GM18861 (cell line): ENCODE measurements at regions not wholly inside any gene's neighbourhood (a gene's known extent, or its start where the extent isn't known, plus 50 kb on each side); places are given as distances from the start of the nearest gene placed in this dataset.

Experiments
- ATAC-seq: cut with Tn5 transposase; IDR thresholded peaks from one replicate; pipeline ENCODE4 v1.9.1; 2021; ENCODE audit not compliant: unreplicated experiment

- no peak for ATAC-seq
These were observed 652.5 kb downstream of the SLITRK1 start for GRCh38 chr13:83229574-83230305.

- ATAC-seq, result no peak
These were observed 658.7 kb downstream of the SLITRK1 start for GRCh38 chr13:83223546-83223945.

GRCh38 chr13:83221813-83222241, 660.4 kb downstream of the SLITRK1 start:
- no peak for ATAC-seq

- ATAC-seq, result no peak
These were observed 661.0 kb downstream of the SLITRK1 start for GRCh38 chr13:83221256-83221655.

- ATAC-seq, result no peak
These were observed 662.0 kb downstream of the SLITRK1 start for GRCh38 chr13:83220241-83220640.

GRCh38 chr13:83219832-83220231, 662.4 kb downstream of the SLITRK1 start:
- no peak for ATAC-seq

GRCh38 chr13:83216479-83217245, 665.6 kb downstream of the SLITRK1 start:
- ATAC-seq, result no peak

- ATAC-seq, result no peak
These were observed 666.6 kb downstream of the SLITRK1 start for GRCh38 chr13:83215627-83216026.

GRCh38 chr13:83214452-83214851, 667.8 kb downstream of the SLITRK1 start:
- ATAC-seq, result no peak

- no peak for ATAC-seq
These were observed 671.0 kb downstream of the SLITRK1 start for GRCh38 chr13:83211301-83211700.

- ATAC-seq, result no peak
These were observed 677.4 kb downstream of the SLITRK1 start for GRCh38 chr13:83204886-83205285.

- ATAC-seq, result no peak
These were observed 680.8 kb downstream of the SLITRK1 start for GRCh38 chr13:83201506-83201905.

GRCh38 chr13:83197316-83197715, 685.0 kb downstream of the SLITRK1 start:
- ATAC-seq, result no peak

- ATAC-seq, result no peak
These were observed 692.3 kb downstream of the SLITRK1 start for GRCh38 chr13:83190020-83190419.

- ATAC-seq, result no peak
These were observed 697.5 kb downstream of the SLITRK1 start for GRCh38 chr13:83184819-83185218.

- ATAC-seq, result no peak
These were observed 698.2 kb downstream of the SLITRK1 start for GRCh38 chr13:83184150-83184475.

- no peak for ATAC-seq
These were observed 698.7 kb downstream of the SLITRK1 start for GRCh38 chr13:83183439-83184149.

- no peak for ATAC-seq
These were observed 699.4 kb downstream of the SLITRK1 start for GRCh38 chr13:83182845-83183244.

GRCh38 chr13:83178008-83178407, 704.3 kb downstream of the SLITRK1 start:
- ATAC-seq, result no peak

GRCh38 chr13:83168590-83168989, 713.7 kb downstream of the SLITRK1 start:
- ATAC-seq, result no peak

- ATAC-seq, result no peak
These were observed 715.1 kb downstream of the SLITRK1 start for GRCh38 chr13:83167203-83167602.

GRCh38 chr13:83166550-83166949, 715.7 kb downstream of the SLITRK1 start:
- no peak for ATAC-seq
